ENCODE measurements at regions not wholly inside any gene's neighbourhood (a gene's known extent, or its start where the extent isn't known, plus 50 kb on each side); places are given as distances from the start of the nearest gene placed in this dataset.

- TF ChIP-seq CTCF (IDR thresholded peaks at IDR 0.05) (no peak), POLR2A (IDR thresholded peaks at IDR 0.05) (no peak), POLR2AphosphoS5 (IDR thresholded peaks at IDR 0.05; ENCODE audit: insufficient read depth in 1 of 2, low read depth in 1 of 2) (no peak)
- Histone ChIP-seq H3K36me3 (no peaks in the 10 kb centered on the region), H3K4me1 (peaks cover 58% of the 10 kb centered on the region), H3K9me3 (no peaks in the 10 kb centered on the region), H3K4me3 (no peak overlapping the region), H3K27me3 (no peaks in the 10 kb centered on the region), H3K27ac (no peak overlapping the region)
- no peak for DNase-seq (ENCODE audit: extremely low spot score in 2 of 2)
- intact Hi-C loops (cut with DNase I): no loop called here
These were observed 187.6 kb upstream of the DMRT1 start for GRCh38 chr9:653856-654387.

GRCh38 chr9:655875-656274 is 185.6 kb upstream of the DMRT1 start:
- H3K4me1 ChIP-seq: peaks cover 39% of the 10 kb centered on the region
- H3K27me3 ChIP-seq: no peaks in the 10 kb centered on the region
- DNase-seq (ENCODE audit: extremely low spot score in 2 of 2): no peak
- H3K9me3 ChIP-seq: no peaks in the 10 kb centered on the region
- peak in 1 of 2 donors; percentile 19 for TF ChIP-seq POLR2AphosphoS5 (IDR thresholded peaks at IDR 0.05; ENCODE audit: insufficient read depth in 1 of 2, low read depth in 1 of 2)
- no peak for TF ChIP-seq CTCF (IDR thresholded peaks at IDR 0.05)
- no peak overlapping the region for H3K4me3 ChIP-seq
- intact Hi-C loops (cut with DNase I): no loop called here
- H3K27ac ChIP-seq: peak overlapping the region; percentile 60
- H3K36me3 ChIP-seq: no peaks in the 10 kb centered on the region

GRCh38 chr9:656926-657568 is 184.4 kb upstream of the DMRT1 start:
- Histone ChIP-seq H3K9me3 (no peaks in the 10 kb centered on the region), H3K4me1 (peaks cover 39% of the 10 kb centered on the region), H3K27ac (no peak overlapping the region), H3K4me3 (no peak overlapping the region), H3K36me3 (no peaks in the 10 kb centered on the region), H3K27me3 (no peaks in the 10 kb centered on the region)
- intact Hi-C loops (cut with DNase I): no loop called here
- DNase-seq (ENCODE audit: extremely low spot score in 2 of 2): no peak
- no peak for TF ChIP-seq POLR2A (IDR thresholded peaks at IDR 0.05)
- TF ChIP-seq POLR2AphosphoS5 (IDR thresholded peaks at IDR 0.05; ENCODE audit: insufficient read depth in 1 of 2, low read depth in 1 of 2): no peak
- no peak for TF ChIP-seq CTCF (IDR thresholded peaks at IDR 0.05)

- no peak for TF ChIP-seq POLR2AphosphoS5 (IDR thresholded peaks at IDR 0.05; ENCODE audit: insufficient read depth in 1 of 2, low read depth in 1 of 2)
- TF ChIP-seq CTCF (IDR thresholded peaks at IDR 0.05): no peak
- TF ChIP-seq POLR2A (IDR thresholded peaks at IDR 0.05): no peak
- DNase-seq (ENCODE audit: extremely low spot score in 2 of 2): no peak
- Histone ChIP-seq H3K4me3 (no peak overlapping the region), H3K36me3 (no peaks in the 10 kb centered on the region), H3K9me3 (no peaks in the 10 kb centered on the region), H3K4me1 (peaks cover 22% of the 10 kb centered on the region), H3K27ac (no peak overlapping the region), H3K27me3 (no peaks in the 10 kb centered on the region)
- intact Hi-C loops (cut with DNase I): no loop called here
These were observed 182.2 kb upstream of the DMRT1 start for GRCh38 chr9:659286-659685.

GRCh38 chr9:660227-660626 is 181.3 kb upstream of the DMRT1 start:
- intact Hi-C loops (cut with DNase I): no loop called here
- TF ChIP-seq POLR2AphosphoS5 (IDR thresholded peaks at IDR 0.05; ENCODE audit: insufficient read depth in 1 of 2, low read depth in 1 of 2) (no peak), CTCF (IDR thresholded peaks at IDR 0.05) (no peak), POLR2A (IDR thresholded peaks at IDR 0.05) (no peak)

More at GRCh38 chr9:660227-660626, 181.3 kb upstream of the DMRT1 start:
- Histone ChIP-seq H3K9me3 (no peaks in the 10 kb centered on the region), H3K4me3 (no peak overlapping the region), H3K27me3 (no peaks in the 10 kb centered on the region), H3K27ac (no peak overlapping the region), H3K4me1 (peaks cover 22% of the 10 kb centered on the region), H3K36me3 (no peaks in the 10 kb centered on the region)
- no peak for DNase-seq (ENCODE audit: extremely low spot score in 2 of 2)
